Activated CD8-positive, alpha-beta memory T cell treated with anti-CD3 and anti-CD28 coated beads, Interleukin-2, amount 10 ng/mL, durations not matched to agents 7 days and 5 days (primary cell): ENCODE measurements at regions not wholly inside any gene's neighbourhood (a gene's known extent, or its start where the extent isn't known, plus 50 kb on each side); places are given as distances from the start of the nearest gene placed in this dataset.

Source experiments
- ATAC-seq: fragments of 150-1000 bp; cut with Tn5 transposase; one replicate; pipeline ENCODE4 v1.10.0; 2021; ENCODE audit warnings: moderate library complexity
- CTCF ChIA-PET: fragments of 350-600 bp; sonication (Branson Sonifier 250); formaldehyde crosslinking; loops from one replicate; lab custom pipeline; 2021; ENCODE audit warnings: antibody characterized with exemption; lab: Charles Lee
- DNase-seq: peaks from one replicate; pipeline ENCODE4 v3.0.0-alpha.2; 2020
- H3K27ac Mint-ChIP-seq: one replicate; pipeline ENCODE4 v1.8.0; 2021; ENCODE audit warnings: mild to moderate bottlenecking, mixed read lengths
- H3K27me3 Mint-ChIP-seq: one replicate; pipeline ENCODE4 v1.8.0; 2021; ENCODE audit warnings: mixed read lengths
- H3K36me3 Mint-ChIP-seq: one replicate; pipeline ENCODE4 v1.8.0; 2021; ENCODE audit warnings: mild to moderate bottlenecking, mixed read lengths
- H3K4me1 Mint-ChIP-seq: one replicate; pipeline ENCODE4 v1.8.0; 2021; ENCODE audit warnings: mixed read lengths
- H3K4me3 Mint-ChIP-seq: one replicate; pipeline ENCODE4 v1.8.0; 2021; ENCODE audit warnings: mild to moderate bottlenecking, moderate library complexity, mixed read lengths
- H3K9me3 Mint-ChIP-seq: one replicate; pipeline ENCODE4 v1.8.0; 2022; ENCODE audit warnings: low read depth, mixed read lengths

- H3K36me3 Mint-ChIP-seq, result no peaks in the 10 kb centered on the region
- no peak for DNase-seq
- CTCF ChIA-PET, result no interaction called here
- H3K27me3 Mint-ChIP-seq, result peaks cover 9% of the 10 kb centered on the region
- no peaks in the 10 kb centered on the region for H3K9me3 Mint-ChIP-seq
- H3K27ac Mint-ChIP-seq, result no peak overlapping the region
- H3K4me3 Mint-ChIP-seq, result no peak overlapping the region
- no peaks in the 10 kb centered on the region for H3K4me1 Mint-ChIP-seq
- no peak for ATAC-seq
Measured at GRCh38 chr16:82317411-82318167, 147.6 kb upstream of the MPHOSPH6 start.

DNA sequence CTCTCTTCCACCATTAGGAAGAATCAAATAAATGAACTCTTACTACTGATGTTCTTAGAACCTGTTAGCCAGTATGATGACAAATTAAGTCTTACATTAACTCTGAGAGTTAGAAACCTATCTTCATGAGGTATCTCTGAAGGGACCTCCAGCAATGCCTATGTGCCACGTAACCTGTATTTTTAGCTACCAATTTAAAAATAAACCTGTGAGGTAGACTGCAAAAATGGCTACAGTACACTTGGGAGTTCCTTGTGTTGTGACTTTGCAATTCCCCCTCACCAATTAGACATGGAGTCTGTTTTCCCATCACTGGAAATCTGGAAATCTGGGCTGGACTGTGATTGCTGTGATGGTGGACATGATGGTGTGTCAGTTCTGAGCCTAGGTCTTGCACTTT is 143.7 kb upstream of the MPHOSPH6 start:
- DNase-seq, result no peak
- no peaks in the 10 kb centered on the region for H3K4me1 Mint-ChIP-seq
- no peaks in the 10 kb centered on the region for H3K36me3 Mint-ChIP-seq
- no peaks in the 10 kb centered on the region for H3K9me3 Mint-ChIP-seq
- CTCF ChIA-PET, result no interaction called here
- H3K4me3 Mint-ChIP-seq, result no peak overlapping the region
- peaks cover 2% of the 10 kb centered on the region for H3K27me3 Mint-ChIP-seq
- no peak for ATAC-seq
- no peak overlapping the region for H3K27ac Mint-ChIP-seq

DNA sequence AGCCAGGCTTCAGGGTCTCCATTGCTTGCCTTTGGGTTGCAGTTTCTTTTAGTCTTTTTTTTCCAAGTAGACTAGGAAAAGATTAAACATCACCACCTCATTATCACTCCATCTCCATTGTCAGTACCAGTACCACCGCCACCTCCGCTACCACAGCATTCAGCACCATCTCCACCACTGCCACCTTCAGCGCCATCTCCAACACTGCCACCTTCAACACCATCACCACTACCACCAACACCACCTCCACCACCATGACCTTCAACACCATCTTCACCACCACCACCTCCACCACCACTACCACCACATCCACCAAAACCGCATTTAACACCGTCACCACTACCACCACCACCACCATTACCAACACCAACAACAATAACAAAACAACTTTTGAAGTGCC is 141.5 kb upstream of the MPHOSPH6 start:
- peaks cover 2% of the 10 kb centered on the region for H3K27me3 Mint-ChIP-seq
- no peak overlapping the region for H3K27ac Mint-ChIP-seq
- no peak overlapping the region for H3K4me3 Mint-ChIP-seq
- no peaks in the 10 kb centered on the region for H3K36me3 Mint-ChIP-seq
- DNase-seq (no peak), ATAC-seq (no peak)
- CTCF ChIA-PET, result no interaction called here
- no peaks in the 10 kb centered on the region for H3K4me1 Mint-ChIP-seq
- H3K9me3 Mint-ChIP-seq, result no peaks in the 10 kb centered on the region

DNA sequence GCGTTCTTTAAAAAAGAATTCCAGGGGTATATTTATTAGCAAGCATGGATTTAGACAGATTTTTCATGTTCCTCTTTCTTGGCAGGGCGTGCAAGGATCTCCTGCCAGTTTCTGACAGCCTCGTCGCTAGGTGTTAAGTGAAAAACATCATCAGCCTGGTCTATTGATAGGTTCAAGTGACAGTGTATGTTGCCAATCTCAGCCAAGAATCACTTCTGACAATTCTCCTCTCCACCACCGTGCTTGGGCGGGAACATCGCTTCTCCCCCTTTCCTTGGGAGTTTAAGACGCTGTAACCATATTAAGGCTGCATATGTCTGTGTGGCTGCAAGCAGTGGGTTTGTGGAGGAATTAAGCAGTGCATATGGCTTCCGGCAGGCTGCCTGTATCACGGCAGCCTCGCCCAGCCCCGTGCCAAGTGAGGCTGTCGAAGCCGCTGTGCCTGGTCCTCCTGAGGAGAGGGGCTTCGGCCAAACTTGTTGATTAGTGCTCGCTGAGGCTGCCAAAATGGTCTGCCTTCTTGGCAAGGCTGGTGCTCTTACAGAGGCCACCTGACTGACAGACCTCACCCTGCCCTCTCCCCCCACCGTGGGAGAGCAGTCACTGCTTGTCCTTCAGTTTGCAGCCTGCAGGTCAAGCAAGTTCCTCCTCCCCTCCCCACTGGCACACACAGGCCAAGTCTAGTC is 132.2 kb upstream of the MPHOSPH6 start:
- CTCF ChIA-PET, result no interaction called here
- DNase-seq, result no peak
- no peak for ATAC-seq
- Mint-ChIP-seq H3K27ac (no peak overlapping the region), H3K36me3 (no peaks in the 10 kb centered on the region), H3K4me1 (no peaks in the 10 kb centered on the region), H3K9me3 (no peaks in the 10 kb centered on the region), H3K27me3 (no peaks in the 10 kb centered on the region), H3K4me3 (no peak overlapping the region)

- H3K36me3 Mint-ChIP-seq, result no peaks in the 10 kb centered on the region
- no peak overlapping the region for H3K27ac Mint-ChIP-seq
- H3K27me3 Mint-ChIP-seq, result no peaks in the 10 kb centered on the region
- DNase-seq (no peak), ATAC-seq (no peak)
- H3K9me3 Mint-ChIP-seq, result no peaks in the 10 kb centered on the region
- no peaks in the 10 kb centered on the region for H3K4me1 Mint-ChIP-seq
- CTCF ChIA-PET, result no interaction called here
- H3K4me3 Mint-ChIP-seq, result no peak overlapping the region
Measured at GRCh38 chr16:82301146-82301755, 131.2 kb upstream of the MPHOSPH6 start.

- ATAC-seq (no peak), DNase-seq (no peak)
- H3K36me3 Mint-ChIP-seq, result no peaks in the 10 kb centered on the region
- H3K27ac Mint-ChIP-seq, result no peak overlapping the region
- no peaks in the 10 kb centered on the region for H3K4me1 Mint-ChIP-seq
- CTCF ChIA-PET, result no interaction called here
- H3K4me3 Mint-ChIP-seq, result no peak overlapping the region
- H3K9me3 Mint-ChIP-seq, result no peaks in the 10 kb centered on the region
- H3K27me3 Mint-ChIP-seq, result no peaks in the 10 kb centered on the region
Measured at GRCh38 chr16:82300374-82300951, 130.4 kb upstream of the MPHOSPH6 start.

DNA sequence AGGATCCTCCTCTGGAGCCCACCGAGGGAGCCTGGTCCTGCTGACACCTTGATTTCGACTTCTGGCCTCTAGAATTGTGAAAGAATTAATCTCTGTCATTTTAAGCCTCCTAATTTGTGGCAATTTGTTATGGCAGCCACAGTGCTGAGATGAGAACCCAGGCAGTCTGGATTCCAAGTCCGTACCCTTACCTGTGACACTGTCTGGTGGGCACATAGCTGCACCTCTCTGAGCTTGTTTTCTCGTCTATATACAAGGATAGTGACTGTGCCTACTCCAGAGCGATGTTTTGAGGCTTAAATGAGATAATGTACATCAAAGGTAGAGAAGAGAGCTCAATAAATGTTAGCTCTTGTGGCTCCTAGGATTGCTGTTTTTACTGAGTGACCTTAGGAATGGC is 128.4 kb upstream of the MPHOSPH6 start:
- ATAC-seq (no peak), DNase-seq (no peak)

DNA sequence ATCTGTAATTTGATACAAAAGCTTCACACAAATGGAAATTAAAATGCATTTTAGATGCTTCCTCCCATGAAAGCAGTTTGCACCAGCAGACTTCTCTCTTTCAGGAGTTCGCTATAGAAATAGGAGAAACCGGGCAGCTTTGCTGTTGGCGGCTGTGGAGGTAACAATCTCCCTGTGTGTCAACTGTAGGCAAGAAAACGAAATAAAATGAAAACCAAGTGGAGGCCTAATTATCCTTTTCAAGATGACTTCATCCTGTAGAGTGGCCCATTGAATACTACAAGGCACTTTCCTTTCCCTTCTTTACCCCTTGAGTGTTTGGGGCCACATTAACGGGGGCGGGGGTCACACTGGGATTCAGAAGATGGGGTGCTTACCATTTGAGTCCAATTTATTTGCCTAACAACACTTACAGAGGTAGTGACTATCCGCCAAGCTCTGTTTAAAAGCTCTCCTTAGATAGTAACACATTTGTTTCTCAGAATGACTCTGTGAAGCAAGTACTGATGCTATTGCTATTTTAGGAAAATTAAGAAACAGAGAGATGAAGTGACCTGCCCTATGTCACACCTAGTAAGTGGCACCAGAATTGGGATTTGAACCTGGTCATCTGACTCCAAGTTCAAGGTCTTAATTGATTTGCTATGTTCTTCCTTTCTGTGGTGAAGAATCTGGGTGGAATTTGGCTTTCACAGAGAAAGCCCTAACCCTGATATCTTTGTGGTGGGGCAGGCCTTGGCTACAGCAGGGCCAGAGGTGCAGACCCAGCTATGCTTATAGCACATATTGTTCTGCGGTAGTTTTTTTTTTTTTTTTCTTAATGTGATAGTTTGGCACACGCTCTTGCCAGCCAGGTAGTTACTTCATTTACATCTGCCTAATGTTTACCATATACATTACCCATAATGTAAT is 125.5 kb upstream of the MPHOSPH6 start:
- no peak overlapping the region for H3K4me3 Mint-ChIP-seq
- peaks cover 8% of the 10 kb centered on the region for H3K27me3 Mint-ChIP-seq
- ATAC-seq (no peak), DNase-seq (peak; percentile 25)
- H3K4me1 Mint-ChIP-seq, result no peaks in the 10 kb centered on the region
- CTCF ChIA-PET, result interaction anchor here (1.4 kb wide), 1 partner anchor 32 kb away, joined by 3 read pairs; no protein-coding TSS in a partner anchor
- no peaks in the 10 kb centered on the region for H3K36me3 Mint-ChIP-seq
- H3K9me3 Mint-ChIP-seq, result no peaks in the 10 kb centered on the region
- no peak overlapping the region for H3K27ac Mint-ChIP-seq

More for the DNA sequence above, 128.4 kb upstream of the MPHOSPH6 start:
- H3K9me3 Mint-ChIP-seq, result no peaks in the 10 kb centered on the region
- no peak overlapping the region for H3K27ac Mint-ChIP-seq
- H3K4me1 Mint-ChIP-seq, result no peaks in the 10 kb centered on the region
- no peaks in the 10 kb centered on the region for H3K27me3 Mint-ChIP-seq
- no peaks in the 10 kb centered on the region for H3K36me3 Mint-ChIP-seq
- no peak overlapping the region for H3K4me3 Mint-ChIP-seq
- CTCF ChIA-PET, result interaction anchor here (1.1 kb wide), 1 partner anchor 35 kb away, joined by 4 read pairs; no protein-coding TSS in a partner anchor

DNA sequence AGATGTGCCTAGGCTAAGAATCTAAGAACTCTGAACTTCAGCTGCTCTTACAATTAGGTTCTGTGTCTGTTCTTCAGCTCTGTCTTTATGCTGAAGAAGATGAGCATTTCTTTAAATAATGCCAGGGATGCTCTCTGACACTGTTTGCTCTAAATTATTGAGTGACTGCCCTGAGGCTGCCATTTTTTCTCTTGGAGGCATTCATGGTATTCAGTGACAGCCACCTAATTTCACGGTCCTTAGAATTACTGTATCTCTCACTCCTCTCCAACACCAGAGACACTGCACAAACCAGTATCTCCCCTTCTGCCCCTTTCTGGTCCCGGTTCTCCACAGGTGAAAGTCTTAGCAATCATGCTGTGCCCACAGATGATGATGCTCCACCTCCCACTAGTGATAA is 123.6 kb upstream of the MPHOSPH6 start:
- no peaks in the 10 kb centered on the region for H3K4me1 Mint-ChIP-seq
- no peak for ATAC-seq
- H3K9me3 Mint-ChIP-seq, result no peaks in the 10 kb centered on the region
- DNase-seq, result no peak
- H3K27me3 Mint-ChIP-seq, result peaks cover 8% of the 10 kb centered on the region
- no peak overlapping the region for H3K4me3 Mint-ChIP-seq
- CTCF ChIA-PET, result no interaction called here
- H3K27ac Mint-ChIP-seq, result no peak overlapping the region
- H3K36me3 Mint-ChIP-seq, result no peaks in the 10 kb centered on the region

DNA sequence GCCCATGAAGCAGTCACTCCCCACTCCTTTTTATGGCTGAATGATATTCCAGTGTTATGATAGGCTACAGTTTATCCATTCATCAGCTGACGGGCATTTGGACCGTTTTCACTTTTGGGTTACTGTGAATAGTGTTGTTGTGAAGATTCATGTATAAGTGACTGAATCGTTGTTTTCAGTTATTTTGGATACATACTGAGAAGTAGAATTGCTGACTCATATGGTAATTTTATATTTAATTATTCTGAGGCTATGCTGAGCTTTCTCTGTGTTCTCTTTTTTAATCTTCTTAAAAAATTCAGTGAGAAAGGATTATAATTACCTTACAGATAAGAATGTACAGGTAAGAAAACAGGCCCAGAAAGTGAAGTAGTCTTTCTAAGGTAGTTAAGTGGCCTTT is 117.9 kb upstream of the MPHOSPH6 start:
- ATAC-seq (no peak), DNase-seq (no peak)
- CTCF ChIA-PET, result interaction anchor here (0.9 kb wide), 1 partner anchor 24 kb away, joined by 3 read pairs; no protein-coding TSS in a partner anchor
- H3K9me3 Mint-ChIP-seq, result no peaks in the 10 kb centered on the region
- no peak overlapping the region for H3K4me3 Mint-ChIP-seq
- H3K27ac Mint-ChIP-seq, result no peak overlapping the region
- no peaks in the 10 kb centered on the region for H3K4me1 Mint-ChIP-seq
- peaks cover 8% of the 10 kb centered on the region for H3K27me3 Mint-ChIP-seq
- H3K36me3 Mint-ChIP-seq, result no peaks in the 10 kb centered on the region

DNA sequence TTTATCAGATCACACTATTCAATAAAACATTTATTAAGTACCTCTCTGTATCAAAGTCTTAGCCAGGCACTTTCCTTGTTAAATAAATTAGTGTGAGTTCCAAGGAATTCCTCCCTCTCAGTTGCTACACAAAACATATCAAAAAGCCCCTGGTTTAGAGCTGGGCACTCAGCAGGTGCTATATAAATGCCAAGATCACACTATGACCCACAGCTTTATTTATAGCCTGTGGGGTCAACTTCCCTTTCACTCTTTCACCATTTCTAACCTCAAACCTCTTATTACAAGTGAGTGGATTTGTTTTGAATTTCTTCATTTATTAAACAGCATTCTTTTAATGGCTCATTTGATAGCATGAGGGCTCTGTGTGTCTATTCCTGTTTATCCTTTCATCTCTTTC is 112.6 kb upstream of the MPHOSPH6 start:
- no peak for ATAC-seq
- CTCF ChIA-PET, result no interaction called here
- no peak for DNase-seq
- Mint-ChIP-seq H3K36me3 (no peaks in the 10 kb centered on the region), H3K27ac (no peak overlapping the region), H3K27me3 (no peaks in the 10 kb centered on the region), H3K4me1 (no peaks in the 10 kb centered on the region), H3K9me3 (no peaks in the 10 kb centered on the region), H3K4me3 (no peak overlapping the region)

- Mint-ChIP-seq H3K27me3 (peaks cover 4% of the 10 kb centered on the region), H3K36me3 (no peaks in the 10 kb centered on the region), H3K9me3 (no peaks in the 10 kb centered on the region), H3K4me1 (no peaks in the 10 kb centered on the region), H3K4me3 (no peak overlapping the region), H3K27ac (no peak overlapping the region)
- ATAC-seq, result no peak
- DNase-seq, result no peak
- CTCF ChIA-PET, result no interaction called here
Measured at GRCh38 chr16:82281544-82281943, 111.5 kb upstream of the MPHOSPH6 start.

DNA sequence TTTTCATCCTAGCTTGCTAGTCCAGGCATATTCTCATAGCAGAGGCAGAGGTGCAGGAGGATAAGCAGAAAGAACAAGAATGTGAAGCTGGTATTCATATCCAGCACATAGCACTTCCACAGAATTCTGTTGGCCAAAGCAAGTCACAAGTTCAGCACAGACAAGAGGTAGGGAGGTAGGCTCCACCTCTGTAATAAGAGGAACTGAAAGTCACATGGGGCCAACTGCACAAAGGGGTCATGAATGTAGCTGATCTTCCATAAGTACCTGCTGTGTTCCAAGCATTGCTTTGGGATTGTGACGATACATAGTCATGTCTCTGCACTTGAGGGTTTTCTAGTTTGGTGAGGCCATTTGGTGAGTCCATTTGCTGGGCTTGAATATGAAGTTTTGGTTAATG is 110.8 kb upstream of the MPHOSPH6 start:
- no peaks in the 10 kb centered on the region for H3K9me3 Mint-ChIP-seq
- H3K27me3 Mint-ChIP-seq, result peaks cover 4% of the 10 kb centered on the region
- ATAC-seq (no peak), DNase-seq (no peak)
- no peaks in the 10 kb centered on the region for H3K4me1 Mint-ChIP-seq
- no peak overlapping the region for H3K4me3 Mint-ChIP-seq
- H3K27ac Mint-ChIP-seq, result no peak overlapping the region
- CTCF ChIA-PET, result interaction anchor here (1.2 kb wide), 1 partner anchor 17 kb away, joined by 3 read pairs; no protein-coding TSS in a partner anchor
- no peaks in the 10 kb centered on the region for H3K36me3 Mint-ChIP-seq
